ENCODE measurements at regions not wholly inside any gene's neighbourhood (a gene's known extent, or its start where the extent isn't known, plus 50 kb on each side); places are given as distances from the start of the nearest gene placed in this dataset.

- Histone ChIP-seq H3K4me3 (no peak overlapping the region), H3K36me3 (ENCODE audit: insufficient read depth in 1 of 2, low read depth in 1 of 2) (no peaks in the 10 kb centered on the region), H3K9me3 (no peaks in the 10 kb centered on the region), H3K27ac (no peak overlapping the region), H3K4me1 (no peaks in the 10 kb centered on the region), H3K27me3 (ENCODE audit: insufficient read depth in 3 of 3, low read length in 2 of 3) (peaks cover 0 to 21% (median 2%) of the 10 kb centered on the region in 3 donors)
- no peak for ATAC-seq
- intact Hi-C loops (cut with DNase I): no loop called here
- TF ChIP-seq CTCF (IDR thresholded peaks at IDR 0.05): no peak
- 89 to 95% (median 91%) methylated on average over 7 of the region's 7 CpGs for WGBS, 3 donors
- DNase-seq: no peak
Observed at GRCh38 chr22:49104434-49104833, 723.2 kb downstream of the BRD1 start.

GRCh38 chr22:49103314-49104059 lies 724.2 kb downstream of the BRD1 start:
- WGBS, 3 donors: 57 to 65% (median 63%) methylated on average over 15 of the region's 15 CpGs
- no peak overlapping the region for H3K27ac ChIP-seq
- no peaks in the 10 kb centered on the region for H3K9me3 ChIP-seq
- no peaks in the 10 kb centered on the region for H3K36me3 ChIP-seq (ENCODE audit: insufficient read depth in 1 of 2, low read depth in 1 of 2)
- intact Hi-C loops (cut with DNase I): no loop called here
- ATAC-seq (no peak), DNase-seq (no peak)
- peaks cover 0 to 29% (median 2%) of the 10 kb centered on the region in 3 donors for H3K27me3 ChIP-seq (ENCODE audit: insufficient read depth in 3 of 3, low read length in 2 of 3)
- no peak overlapping the region for H3K4me3 ChIP-seq
- no peak for TF ChIP-seq CTCF (IDR thresholded peaks at IDR 0.05)
- no peaks in the 10 kb centered on the region for H3K4me1 ChIP-seq

DNA sequence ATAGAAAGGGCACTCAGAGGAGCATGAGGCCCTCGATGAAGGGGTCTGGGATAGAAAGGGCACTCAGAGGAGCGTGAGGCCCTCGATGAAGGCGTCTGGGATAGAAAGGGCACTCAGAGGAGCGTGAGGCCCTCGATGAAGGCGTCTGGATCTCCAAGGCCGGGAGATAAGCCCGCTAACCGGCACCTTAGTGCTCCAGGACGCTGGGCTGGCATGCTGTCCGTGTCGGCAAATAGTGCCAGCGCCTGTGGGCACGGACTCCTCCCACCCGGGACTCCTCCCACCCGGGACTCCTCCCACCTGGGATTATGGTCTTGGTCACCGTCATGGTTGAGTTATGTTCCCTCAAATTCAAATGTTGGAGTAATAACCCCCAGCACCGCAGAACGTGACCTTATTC lies 725.3 kb downstream of the BRD1 start:
- intact Hi-C loops (cut with DNase I): no loop called here

GRCh38 chr22:49101873-49102272 lies 725.8 kb downstream of the BRD1 start:
- peaks cover 0 to 34% (median 2%) of the 10 kb centered on the region in 3 donors for H3K27me3 ChIP-seq (ENCODE audit: insufficient read depth in 3 of 3, low read length in 2 of 3)
- no peak for ATAC-seq
- DNase-seq: no peak
- intact Hi-C loops (cut with DNase I): no loop called here
- 83 to 88% (median 87%) methylated on average over 8 of the region's 8 CpGs for WGBS, 3 donors
- H3K4me3 ChIP-seq: no peak overlapping the region
- H3K36me3 ChIP-seq (ENCODE audit: insufficient read depth in 1 of 2, low read depth in 1 of 2): no peaks in the 10 kb centered on the region
- no peak for TF ChIP-seq CTCF (IDR thresholded peaks at IDR 0.05)
- H3K27ac ChIP-seq: no peak overlapping the region
- no peaks in the 10 kb centered on the region for H3K4me1 ChIP-seq
- no peaks in the 10 kb centered on the region for H3K9me3 ChIP-seq

More for the DNA sequence above, 725.3 kb downstream of the BRD1 start:
- TF ChIP-seq CTCF (IDR thresholded peaks at IDR 0.05): no peak
- DNase-seq: no peak
- Histone ChIP-seq H3K36me3 (ENCODE audit: insufficient read depth in 1 of 2, low read depth in 1 of 2) (no peaks in the 10 kb centered on the region), H3K4me1 (no peaks in the 10 kb centered on the region), H3K9me3 (no peaks in the 10 kb centered on the region), H3K4me3 (no peak overlapping the region), H3K27ac (no peak overlapping the region), H3K27me3 (ENCODE audit: insufficient read depth in 3 of 3, low read length in 2 of 3) (peaks cover 0 to 34% (median 2%) of the 10 kb centered on the region in 3 donors)
- ATAC-seq: no peak
- WGBS, 3 donors: 86 to 90% (median 86%) methylated on average over 20 of the region's 20 CpGs

DNA sequence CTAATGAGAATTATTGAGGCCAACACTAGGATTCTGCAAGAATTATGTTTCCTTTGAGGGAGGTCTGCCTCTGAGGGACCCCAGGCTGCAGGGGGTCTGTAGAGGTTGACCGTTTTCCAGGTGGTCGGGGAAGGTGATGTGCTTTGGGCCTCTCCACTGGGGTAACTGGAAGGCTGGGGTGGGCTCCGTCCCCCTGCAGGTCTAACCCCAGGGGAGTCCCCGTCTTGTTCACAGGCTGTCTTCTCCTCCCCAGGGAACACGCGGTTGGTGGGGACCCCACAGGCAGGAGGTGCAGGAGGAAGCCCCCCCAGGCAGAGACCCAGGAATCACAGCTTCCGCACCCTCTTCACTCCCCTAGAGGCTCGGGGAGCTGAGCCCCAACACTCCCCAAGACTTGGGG lies 726.4 kb downstream of the BRD1 start:
- 75 to 84% (median 83%) methylated on average over 8 of the region's 8 CpGs for WGBS, 3 donors
- TF ChIP-seq CTCF (IDR thresholded peaks at IDR 0.05): no peak

More for the DNA sequence above, 726.4 kb downstream of the BRD1 start:
- H3K4me3 ChIP-seq: no peak overlapping the region
- peaks cover 0 to 34% (median 2%) of the 10 kb centered on the region in 3 donors for H3K27me3 ChIP-seq (ENCODE audit: insufficient read depth in 3 of 3, low read length in 2 of 3)
- no peak overlapping the region for H3K27ac ChIP-seq
- no peaks in the 10 kb centered on the region for H3K4me1 ChIP-seq
- no peaks in the 10 kb centered on the region for H3K36me3 ChIP-seq (ENCODE audit: insufficient read depth in 1 of 2, low read depth in 1 of 2)
- DNase-seq (no peak), ATAC-seq (no peak)
- H3K9me3 ChIP-seq: no peaks in the 10 kb centered on the region
- intact Hi-C loops (cut with DNase I): no loop called here

All from psoas muscle (tissue), 7 donors.